ENCODE measurements at regions not wholly inside any gene's neighbourhood (a gene's known extent, or its start where the extent isn't known, plus 50 kb on each side); places are given as distances from the start of the nearest gene placed in this dataset.

DNA sequence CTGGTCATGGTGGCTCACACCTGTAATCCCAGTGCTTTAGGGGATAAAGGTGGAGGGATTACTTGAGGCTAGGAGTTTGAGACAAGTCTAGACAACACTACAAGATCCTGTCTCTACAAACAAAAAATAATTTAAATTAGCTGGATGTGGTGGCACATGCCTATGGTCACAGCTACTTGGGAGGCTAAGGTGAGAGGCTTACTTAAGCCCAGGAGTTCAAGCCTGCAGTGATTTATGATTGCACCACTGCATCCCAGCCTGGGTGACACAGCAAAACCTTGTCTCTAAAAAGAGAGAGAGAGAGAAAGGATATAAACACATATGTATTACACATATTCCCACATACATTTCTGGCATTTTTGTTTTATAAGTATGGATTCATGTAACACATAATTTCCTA, 325.2 kb downstream of the DUSP10 start:
- no peak for DNase-seq

DNA sequence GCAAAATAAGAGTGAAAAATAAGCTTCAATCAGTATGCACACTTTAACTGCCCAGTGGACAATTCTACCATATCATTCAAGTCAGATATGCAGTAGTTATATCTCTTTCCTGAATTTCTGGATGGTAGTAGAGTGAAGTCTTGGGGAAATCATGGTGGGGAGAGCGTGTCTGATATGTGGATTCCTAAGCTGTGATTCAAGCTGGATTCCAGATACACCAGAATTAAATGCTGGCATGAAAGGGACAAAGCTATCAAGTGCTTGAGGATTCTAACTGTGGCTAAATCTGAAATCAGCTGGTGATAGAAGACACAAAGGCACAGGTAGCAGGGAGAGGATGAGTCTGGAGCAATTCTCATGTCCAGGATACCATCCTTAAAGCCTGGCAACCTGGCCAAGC, 323.5 kb downstream of the DUSP10 start:
- no peak for DNase-seq

DNA sequence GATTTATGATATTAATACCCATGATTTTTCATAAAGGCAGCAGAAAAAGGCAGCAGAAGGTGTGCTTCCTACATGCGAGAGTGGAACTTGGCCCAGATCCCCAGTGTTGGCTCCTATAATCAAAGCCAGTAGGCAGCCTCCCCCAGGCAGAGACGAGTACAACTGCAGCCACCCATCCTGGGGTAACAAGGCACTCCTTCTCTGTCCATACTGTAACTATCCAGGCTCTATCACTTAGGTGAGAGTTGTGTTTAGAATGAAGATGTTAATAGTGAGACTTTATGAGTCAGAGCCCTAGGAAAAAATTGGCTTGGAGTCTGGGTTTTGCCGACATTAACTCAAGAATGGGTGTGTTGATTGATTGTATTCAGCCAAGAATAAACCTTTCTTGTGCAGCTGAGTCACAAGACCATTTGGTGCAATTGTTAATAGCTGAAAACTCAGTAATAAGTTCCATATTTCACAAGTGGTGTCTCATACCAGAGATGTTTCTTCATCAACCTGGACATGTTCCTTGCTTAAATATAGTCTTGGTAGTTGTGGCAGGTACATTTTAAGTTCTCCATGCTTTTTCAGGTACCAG, 322.3 kb downstream of the DUSP10 start:
- DNase-seq, result peak in 1 of 56 donors; percentile 20

DNA sequence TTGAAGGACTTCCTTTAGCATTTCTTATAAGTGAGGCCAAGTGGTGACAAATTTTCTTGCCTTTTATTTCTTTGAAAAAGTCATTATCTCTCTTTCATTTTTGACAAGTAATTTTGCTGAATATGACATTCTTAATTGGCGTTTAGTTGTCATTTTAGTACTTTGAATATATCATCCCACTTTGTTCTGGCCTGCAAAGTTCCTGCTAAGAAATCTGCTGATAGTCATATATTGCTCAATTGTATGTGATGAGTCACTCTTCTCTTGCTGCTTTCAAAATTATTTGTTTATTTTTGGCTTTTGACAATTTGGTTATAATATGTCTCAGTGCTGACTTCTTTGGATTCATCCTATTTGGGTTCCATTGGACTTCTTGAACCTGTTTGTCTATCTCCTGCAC, 312.6 kb downstream of the DUSP10 start:
- no peak for DNase-seq

DNA sequence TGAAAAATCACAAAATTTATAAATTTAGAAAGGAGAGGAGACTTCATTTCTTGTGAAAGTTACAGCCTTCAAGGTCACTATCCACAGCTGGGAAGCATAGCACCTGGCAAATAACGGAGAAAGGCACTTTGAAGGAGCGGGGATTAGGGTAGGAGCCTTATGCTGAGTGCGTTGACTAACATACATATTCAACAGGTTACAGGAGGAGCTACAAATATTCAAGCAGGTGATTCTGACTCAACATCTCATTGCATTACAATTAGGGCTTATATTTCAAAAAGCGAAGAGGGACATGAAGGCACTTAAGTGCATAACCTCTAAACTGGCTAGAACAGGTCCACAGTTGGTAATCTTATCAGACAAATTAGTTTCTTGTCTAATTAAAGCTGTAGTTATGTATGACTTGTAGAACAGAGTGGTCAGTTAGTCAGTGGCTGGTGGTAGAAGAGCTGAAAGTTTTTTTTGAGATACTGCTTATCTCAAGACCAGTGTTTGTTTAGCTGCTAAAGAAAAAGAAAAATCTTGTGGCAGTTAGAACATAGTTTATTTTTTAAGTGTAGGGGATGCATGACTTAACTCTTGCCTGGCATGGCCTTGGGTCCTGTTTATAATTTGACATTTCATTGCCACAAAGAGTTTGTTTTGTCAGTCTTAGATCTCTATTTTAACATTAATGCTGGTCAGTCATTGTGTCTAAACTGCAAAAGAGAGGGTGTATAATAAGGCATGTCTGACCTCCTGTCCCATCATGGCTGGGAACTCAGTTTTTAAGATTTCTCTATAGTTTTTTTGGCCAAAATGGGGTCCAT, 311.5 kb downstream of the DUSP10 start:
- no peak for DNase-seq

DNA sequence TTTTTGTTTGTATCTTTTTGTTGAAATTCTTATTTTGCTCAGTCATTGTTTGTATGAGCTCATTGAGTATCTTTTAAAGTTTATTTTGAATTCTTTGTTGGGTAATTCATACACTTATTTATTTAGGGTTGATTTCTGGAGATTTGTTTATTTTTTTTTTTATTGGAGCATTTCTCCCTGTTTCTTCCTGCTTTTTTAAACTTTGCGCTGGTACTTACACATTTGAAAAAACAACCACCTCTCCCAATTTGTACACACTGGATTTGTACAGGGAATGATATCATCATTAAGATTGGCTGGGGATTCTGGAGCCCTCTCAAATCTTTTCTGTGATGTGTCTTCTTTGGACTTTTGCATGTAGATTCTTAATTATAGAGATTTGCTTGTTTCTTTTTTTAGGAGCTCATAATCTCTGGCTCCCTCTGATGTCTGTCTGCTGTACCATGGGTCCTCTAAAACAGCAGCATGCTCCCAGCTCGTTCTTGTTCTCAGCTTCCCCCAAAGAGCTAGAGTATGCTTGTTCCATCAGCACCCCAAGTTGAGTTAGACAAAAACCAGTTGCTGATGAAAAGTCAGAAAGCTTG, 310.7 kb downstream of the DUSP10 start:
- no peak for DNase-seq

DNA sequence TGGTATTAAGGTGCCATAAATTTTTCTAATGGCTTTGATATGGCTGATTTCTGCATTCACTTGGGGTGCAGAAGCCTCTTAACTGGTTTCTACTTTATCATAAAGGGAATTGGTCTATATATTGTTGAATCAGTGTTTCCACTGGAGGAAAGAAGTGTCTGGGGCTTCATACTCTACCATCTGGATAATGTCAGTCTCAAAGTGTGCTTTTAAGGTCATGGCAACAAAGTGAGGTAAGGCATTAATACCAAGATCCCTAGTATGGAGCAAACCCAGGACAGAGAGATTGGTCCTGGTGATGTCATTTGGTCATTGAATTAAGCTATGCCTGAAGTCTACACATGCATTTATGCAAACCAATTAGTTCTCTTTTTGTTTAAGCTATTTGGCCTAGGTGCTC, 309.9 kb downstream of the DUSP10 start:
- DNase-seq, result no peak

DNA sequence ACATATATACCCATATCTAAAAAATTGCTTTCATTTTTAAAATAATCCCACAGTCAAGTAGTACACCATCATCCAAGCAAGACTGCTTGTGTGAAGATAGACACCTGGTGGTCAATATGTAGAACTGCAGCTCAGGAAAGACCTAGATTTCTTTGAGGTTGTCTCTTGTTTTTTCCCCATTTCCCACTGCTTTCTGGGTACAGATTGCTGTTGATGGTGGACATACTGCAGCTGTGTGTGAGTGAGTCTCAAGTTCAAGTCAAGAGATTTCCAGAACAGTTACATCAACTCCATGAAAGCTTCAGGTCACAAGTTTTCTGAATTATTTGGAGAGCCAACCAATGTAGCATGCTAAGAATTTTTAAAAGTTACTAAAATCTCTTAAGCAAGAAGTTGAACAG, 306.4 kb downstream of the DUSP10 start:
- DNase-seq, result peak in 2 of 56 donors; percentile 23 to 52

DNA sequence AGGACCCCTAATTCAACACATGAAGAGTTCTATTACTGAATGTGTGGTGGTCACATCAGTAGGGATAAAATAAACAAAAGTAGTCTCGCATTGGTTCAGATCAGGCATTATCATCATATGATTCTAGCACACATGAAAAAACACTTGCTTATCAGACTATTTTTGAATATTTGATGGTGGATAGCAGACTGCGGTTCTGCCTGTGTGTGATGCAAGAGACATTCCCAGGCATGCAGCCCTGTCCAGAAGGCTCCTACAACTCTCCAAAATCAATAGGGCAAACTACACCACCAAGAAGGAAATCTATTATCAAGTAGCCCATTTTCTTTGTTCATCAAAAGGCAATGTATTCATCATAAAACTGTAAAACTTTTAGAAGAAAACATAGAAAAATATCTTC, 304.7 kb downstream of the DUSP10 start:
- no peak for DNase-seq

DNA sequence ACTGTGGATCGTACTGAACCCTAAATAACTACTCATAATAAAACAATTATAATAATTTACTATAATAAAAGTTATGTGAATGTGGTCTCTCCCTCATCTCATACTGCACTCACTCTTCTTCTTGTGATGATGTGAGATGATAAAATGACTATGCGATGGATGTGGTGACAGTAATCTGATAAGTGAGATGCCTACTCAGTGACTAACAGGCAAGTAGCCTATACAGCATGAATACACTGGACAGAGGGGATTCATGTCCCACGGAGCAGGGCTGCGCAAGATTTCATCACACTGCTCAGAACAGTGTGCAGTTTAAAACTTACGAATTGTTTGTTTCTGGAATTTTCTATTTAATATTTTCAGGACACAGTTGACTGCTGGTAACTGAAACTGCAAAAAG, 304.0 kb downstream of the DUSP10 start:
- DNase-seq, result no peak

DNA sequence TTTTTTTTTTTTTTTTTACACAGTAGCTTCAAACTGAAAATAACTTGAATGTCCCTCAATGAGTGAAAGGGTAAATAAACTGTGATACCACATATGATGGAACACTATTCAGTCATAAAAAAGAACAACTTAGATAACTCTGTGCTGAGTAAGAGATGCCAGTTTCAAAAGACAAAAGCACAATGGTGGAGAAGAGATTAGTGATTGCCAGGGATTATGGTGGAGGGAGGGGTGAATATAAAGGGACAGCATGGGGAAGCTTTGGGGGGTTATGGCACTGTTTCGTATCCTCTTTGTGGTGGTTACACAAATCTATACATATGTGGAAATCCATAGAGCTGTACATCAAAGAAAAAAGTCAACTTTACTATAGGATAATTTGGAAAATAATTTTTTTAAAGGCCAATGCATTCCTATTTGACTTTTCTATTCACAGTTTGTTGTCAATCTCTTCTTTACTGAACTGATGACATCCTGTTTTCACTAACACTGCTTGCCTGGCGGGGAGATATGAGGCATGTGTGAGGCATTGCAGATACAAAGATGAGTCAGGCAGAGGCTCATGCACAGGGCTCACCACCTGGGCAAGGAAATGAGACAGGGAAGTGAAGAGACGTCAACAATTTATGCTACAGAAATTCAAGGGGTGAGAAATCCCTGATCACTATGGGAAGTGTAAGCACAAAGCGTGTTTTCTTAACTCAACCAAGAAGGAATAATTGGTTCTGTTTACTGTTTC, 302.7 kb downstream of the DUSP10 start:
- no peak for DNase-seq

DNA sequence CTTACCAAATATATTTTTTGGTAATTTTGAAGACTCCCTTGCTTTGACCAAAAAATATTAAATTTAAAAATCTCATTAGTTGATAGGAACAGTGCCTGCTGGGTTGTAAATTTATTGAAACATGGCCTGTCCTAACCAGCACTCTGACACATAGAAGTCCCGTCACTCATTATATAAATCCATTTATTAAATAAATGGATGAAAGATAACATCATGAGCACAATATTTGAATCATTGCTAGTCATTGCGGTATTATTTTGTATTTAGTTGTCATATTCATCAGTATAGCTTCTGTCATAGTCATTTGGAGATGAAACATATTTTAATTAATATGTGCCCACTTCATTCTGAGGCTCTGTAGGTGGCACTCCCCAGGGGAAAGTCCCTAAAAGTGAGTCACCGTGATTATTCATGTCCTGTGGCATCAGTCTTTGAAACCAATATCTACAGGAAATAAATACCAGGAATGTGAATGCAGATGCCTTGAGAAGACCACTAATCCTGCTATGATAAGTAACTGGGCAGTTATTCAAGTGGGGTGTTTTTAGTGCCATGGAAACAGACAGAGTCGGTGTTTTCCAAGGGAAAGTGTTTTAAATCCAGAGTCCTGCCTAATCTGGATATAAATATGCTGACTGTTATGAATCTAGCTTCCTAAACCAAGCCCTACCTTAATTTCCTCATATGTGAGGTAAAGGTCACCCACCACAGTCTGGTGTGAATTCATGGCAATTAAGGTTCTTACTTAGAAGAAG, 302.0 kb downstream of the DUSP10 start:
- no peak for DNase-seq

DNA sequence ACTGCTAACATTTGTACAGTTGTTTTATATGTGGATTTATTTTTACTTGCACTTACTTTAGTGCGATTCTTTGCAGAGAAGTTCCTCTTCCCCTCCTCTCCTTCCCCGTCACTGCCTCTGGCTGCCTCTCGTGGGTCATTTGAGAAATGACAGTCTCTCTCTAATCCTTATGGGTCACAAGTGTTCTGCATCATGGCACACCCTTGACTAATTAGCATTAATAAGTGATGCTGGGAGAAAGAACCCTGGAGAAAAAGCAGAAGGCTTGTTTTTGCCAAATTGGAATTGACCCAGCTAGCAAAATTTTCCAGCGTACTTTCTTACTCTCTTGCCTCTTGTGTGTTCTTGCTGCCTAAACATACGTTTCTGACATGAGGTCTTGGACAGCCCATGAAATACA, 301.2 kb downstream of the DUSP10 start:
- DNase-seq, result peak in 3 of 56 donors; percentile 4 to 14 (median 11)

DNA sequence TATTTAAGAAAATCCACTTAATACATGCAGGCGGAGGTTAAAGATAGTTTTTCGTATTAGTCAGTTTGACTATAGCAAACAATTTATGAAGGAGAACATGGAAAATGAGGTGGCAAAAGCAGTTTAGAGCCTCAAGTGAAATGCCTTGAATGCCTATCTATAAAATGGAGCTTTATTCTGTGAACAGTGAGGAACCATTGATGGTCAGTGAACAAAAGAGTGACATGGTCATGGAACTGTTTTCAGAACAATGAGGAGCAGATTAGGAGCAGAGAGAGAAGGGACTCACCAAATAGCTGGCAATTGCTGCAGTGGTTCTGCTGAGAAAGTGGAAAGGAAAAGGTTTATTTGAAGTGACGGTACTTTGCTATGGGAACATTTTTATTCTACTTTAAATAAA, 299.8 kb downstream of the DUSP10 start:
- DNase-seq, result no peak

DNA sequence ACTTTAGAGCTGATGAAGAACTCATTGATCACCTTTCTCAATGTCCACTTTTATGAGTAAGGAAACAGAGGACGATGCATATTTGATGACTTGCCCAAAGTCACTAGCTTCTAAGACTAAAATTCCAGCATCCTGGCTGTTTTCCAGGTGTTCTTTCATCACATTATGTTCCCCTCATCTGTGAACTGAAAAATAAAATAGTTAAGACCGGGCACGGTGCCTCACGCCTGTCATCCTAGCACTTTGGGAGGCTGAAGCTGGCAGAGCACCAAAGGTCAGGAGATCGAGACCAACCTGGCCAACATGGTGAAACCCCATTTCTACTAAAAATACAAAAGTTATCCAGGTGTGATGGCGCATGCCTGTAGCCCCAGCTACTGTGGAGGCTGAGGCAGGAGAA, 297.5 kb downstream of the DUSP10 start:
- DNase-seq, result no peak

DNA sequence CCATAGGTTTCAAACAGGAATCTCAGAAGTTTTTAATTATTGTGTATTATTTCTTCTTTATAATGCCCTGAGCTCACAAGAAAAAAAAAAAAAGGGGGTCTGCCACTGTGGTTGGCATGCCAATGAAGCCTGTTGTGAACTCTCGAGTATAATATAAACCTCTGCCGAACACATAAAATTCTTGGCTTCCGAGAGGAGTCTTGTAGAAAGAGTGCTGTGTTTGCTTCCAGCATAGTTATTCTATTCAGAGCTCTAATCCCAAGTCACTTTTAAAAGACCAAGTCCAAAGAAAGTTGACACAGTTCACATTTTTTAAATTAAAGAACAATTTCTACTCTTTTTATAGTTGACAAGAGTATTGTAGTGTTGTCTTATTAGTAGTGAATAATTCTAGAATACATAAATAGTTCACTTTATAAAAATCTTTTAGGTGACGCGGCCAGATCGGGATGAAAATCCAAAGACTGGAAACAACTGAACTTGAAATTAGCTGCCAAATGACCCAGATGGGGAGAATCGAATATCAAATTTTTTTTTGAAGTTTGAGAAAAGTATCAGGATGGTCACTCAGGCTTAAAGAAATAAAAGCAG, 293.2 kb downstream of the DUSP10 start:
- DNase-seq, result no peak

DNA sequence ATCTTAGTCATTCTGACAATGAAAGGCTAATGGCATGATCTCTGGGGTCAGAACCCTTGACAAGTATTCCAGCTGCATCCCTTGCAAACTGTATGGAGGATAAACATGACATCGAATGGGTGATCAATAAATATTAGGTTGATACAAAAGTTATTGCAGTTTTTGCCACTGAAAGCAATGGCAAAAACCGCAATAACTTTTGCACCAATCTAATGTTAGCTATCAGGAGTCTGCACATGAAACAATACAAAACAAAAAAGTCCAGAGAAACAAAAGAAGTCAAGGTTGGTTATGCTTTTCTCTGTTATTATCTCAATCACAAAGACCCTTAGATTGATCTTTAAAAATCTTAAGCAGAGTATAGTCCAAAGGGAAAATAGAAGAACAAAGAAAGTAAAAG, 292.7 kb downstream of the DUSP10 start:
- no peak for DNase-seq

DNA sequence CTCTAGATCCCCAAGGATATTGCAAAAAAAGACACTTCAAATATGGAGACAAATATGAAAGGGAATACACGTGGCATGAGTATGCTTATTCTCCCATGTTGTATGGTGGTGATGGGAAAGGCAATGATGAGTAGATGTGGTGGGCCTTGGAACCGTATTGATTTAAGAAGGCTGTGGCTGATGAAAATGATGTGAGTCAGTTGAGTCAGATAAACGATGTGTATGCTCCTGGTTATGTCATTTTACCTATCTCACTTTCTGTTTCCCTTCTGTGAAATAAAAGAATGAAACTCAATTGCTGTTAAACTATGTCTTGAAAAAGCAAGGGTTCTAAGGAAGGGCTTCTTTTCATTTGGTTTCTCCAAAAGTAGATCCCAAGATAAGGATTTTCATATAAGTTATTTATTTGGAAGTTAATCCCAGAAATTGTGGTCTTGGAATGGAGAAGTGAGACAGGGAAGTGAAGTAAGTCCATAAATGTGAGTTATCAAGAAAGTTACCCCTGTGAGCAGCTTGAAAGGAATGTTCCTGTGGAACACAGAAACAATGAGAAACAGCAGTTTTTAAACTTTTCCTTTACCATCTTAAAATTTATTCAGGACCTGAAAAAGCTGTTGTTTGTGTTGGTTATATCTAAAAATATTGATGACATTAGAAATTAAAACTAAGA, 292.0 kb downstream of the DUSP10 start:
- DNase-seq, result no peak

DNA sequence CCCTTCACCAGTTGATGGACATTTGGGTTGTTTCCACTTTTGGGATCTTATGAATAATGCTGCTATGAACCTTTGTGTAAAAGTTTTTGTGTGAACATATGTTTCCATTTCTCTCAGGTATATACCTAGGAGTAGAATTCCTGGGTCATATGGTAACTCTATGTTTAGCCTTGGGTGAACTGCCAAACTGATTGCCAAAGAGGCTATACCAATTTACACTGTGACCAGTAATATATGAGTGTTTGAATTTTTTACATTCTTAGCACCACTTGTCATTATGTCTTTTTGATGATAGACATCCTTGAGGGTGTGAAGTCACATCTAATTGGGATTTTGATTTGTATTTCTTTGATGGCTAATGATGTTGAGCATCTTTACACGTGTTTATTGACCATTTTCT, 290.1 kb downstream of the DUSP10 start:
- no peak for DNase-seq

DNA sequence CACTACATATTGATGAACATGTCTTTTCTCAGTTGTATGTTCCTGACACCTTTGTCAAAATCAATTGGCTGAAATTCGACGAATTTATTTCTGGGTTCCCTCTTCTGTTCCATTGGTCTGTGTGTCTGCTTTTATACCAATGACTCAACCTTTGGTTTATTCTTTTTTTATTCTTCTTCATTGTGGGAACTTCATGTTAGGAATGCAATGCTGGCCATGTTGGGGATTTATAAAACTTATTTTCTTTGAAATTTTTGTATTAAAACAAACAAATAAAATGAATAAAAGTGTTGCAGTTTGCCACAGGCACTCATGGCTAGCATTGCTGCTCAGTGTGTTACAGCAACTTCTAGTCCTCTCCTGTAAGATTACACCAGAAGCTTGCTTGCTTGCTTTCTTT, 287.8 kb downstream of the DUSP10 start:
- no peak for DNase-seq

DNA sequence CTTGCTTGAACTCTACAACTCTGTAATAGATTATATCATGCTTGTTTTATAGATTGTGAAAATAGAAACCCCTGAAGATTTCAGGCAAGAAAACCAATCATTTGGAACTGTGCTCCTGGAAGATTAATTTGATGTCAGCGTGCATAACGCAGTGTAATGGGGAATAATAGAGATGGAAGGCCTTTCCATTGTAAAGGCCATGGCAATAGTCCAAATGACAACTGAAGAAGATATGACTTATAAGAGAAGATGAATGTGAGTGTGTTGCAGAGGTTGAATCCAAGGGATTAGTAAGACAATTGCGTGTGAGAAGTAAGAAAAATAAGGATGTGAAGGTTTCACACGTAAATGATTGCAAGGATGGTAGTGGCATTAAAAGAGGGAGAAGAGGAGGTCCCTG, 285.0 kb downstream of the DUSP10 start:
- no peak for DNase-seq

Data from amygdala (tissue), 56 donors.